GM10248 (cell line): ENCODE measurements at regions not wholly inside any gene's neighbourhood (a gene's known extent, or its start where the extent isn't known, plus 50 kb on each side); places are given as distances from the start of the nearest gene placed in this dataset.

ENCODE experiments used
- CTCF ChIA-PET: fragments of 300-600 bp; sonication (Branson Sonifier 250); formaldehyde crosslinking; extraction: SDS; loops from one replicate; lab custom pipeline; 2021; ENCODE audit warnings: antibody characterized with exemption; lab: Yijun Ruan, JAX
- POLR2A ChIA-PET: fragments of 350-650 bp; sonication (Branson Sonifier 250); formaldehyde crosslinking; extraction: SDS; loops from one replicate; lab custom pipeline; 2020; ENCODE audit warnings: antibody characterized with exemption; lab: Yijun Ruan, JAX
- DNase-seq: peaks from one replicate; pipeline ENCODE4 v3.0.0; 2012; ENCODE audit errors: extremely low spot score
- TF ChIP-seq, protein P1 (sequence below): IDR thresholded peaks from 2 replicates; pipeline ENCODE4 v1.5.1; 2012; ENCODE audit warnings: mild to moderate bottlenecking, low read depth; ENCODE audit errors: extremely low read depth, missing control alignments, control extremely low read depth

DNA sequence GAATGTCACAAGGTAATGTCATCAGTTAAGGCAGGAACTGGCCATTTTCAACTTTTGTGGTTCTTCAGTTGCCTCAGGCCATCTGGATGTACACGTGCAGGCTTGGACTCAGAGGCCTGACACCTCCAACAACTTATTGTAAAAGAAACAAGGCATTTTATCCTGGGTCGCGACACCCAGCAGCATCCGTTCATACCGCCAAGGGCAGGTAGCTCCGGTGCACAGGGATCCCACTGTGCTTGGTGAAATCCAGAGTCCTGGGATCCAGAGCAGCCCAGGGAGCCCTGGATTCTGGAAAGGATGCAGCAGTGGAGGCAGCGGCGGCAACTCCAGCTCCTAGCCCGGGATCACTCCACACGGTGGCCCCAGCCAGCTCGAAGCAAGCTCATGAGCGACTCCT, 380.9 kb upstream of the STXBP6 start:
- POLR2A ChIA-PET: no interaction called here
- no peak for DNase-seq
- TF ChIP-seq, protein P1, sequence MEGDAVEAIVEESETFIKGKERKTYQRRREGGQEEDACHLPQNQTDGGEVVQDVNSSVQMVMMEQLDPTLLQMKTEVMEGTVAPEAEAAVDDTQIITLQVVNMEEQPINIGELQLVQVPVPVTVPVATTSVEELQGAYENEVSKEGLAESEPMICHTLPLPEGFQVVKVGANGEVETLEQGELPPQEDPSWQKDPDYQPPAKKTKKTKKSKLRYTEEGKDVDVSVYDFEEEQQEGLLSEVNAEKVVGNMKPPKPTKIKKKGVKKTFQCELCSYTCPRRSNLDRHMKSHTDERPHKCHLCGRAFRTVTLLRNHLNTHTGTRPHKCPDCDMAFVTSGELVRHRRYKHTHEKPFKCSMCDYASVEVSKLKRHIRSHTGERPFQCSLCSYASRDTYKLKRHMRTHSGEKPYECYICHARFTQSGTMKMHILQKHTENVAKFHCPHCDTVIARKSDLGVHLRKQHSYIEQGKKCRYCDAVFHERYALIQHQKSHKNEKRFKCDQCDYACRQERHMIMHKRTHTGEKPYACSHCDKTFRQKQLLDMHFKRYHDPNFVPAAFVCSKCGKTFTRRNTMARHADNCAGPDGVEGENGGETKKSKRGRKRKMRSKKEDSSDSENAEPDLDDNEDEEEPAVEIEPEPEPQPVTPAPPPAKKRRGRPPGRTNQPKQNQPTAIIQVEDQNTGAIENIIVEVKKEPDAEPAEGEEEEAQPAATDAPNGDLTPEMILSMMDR: no peak
- CTCF ChIA-PET: no interaction called here

DNA sequence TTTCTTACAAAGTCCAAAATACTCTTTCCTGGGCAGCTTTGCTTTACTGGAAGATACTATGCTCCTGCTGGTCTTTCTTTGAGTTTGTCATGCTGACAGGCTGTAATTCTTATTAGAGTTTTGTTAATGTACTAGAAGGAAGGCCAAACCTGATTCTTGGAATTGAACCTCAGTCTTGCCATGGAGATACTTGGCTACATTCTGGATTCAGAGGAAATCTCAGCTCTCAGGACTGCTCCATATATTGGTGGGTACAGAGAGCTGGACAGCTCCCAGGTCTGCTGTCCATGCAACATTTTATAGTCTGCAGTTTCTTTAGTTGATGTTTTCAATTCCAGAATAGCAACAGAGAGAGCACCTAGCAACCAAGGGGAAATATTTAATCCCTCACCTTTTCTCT, 363.1 kb upstream of the STXBP6 start:
- ChIA-PET POLR2A (no interaction called here), CTCF (interaction anchor here (0.6 to 4.7 kb wide), 3 partner anchors 9 to 280 kb away, joined by 3 to 33 read pairs (median 10); no protein-coding TSS in a partner anchor)
- DNase-seq: no peak
- TF ChIP-seq, protein P1: no peak

DNA sequence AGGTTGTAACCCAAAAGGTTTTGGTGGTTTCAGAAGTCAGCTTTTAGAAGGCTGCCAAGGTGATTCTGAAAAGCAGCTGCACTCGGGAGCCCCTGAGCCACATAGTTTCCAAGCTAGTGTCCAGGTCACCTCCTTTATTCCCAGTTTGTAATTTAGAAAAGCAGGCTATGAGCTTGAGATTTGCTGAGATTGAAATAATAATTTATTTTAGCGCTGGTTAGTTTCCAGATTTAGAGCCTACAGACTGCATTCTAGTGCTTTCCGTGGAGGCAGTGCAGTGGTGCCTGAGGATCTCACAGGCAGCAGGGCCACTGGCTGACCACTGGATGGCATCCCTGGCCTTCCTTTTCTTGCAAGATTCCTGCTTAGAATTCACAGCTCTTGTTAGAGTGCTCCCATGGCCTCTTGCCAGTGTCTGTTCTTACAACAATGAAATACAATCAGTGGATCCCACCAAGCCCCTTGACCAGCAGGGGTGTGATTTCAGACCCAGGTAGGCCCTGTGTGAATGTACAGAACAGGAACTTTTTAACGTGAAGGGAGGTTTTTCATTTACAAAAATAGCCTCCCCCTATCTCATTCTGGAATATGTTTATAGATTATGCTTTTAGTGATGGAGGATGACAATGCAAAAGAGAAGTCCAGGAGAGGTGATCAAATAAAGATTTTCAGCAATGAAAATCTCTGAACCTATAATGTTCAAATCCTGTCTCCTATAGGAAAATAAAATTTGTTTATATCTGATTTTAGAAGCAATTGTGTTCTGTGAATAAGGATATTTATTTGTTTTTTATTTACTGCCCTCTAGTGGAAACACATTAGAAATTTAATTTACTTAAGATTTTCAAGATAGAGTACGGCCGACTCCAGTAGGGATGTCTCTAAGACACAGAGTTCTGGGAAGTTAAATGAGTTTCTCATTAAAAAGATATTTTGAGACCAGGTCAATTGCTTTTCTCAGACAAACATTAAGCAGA, 362.1 kb upstream of the STXBP6 start:
- POLR2A ChIA-PET: no interaction called here
- TF ChIP-seq, protein P1: peak; percentile 4
- DNase-seq: no peak
- CTCF ChIA-PET: interaction anchor here (0.6 to 4.7 kb wide), 3 partner anchors 10 to 279 kb away, joined by 3 to 33 read pairs (median 10); no protein-coding TSS in a partner anchor

DNA sequence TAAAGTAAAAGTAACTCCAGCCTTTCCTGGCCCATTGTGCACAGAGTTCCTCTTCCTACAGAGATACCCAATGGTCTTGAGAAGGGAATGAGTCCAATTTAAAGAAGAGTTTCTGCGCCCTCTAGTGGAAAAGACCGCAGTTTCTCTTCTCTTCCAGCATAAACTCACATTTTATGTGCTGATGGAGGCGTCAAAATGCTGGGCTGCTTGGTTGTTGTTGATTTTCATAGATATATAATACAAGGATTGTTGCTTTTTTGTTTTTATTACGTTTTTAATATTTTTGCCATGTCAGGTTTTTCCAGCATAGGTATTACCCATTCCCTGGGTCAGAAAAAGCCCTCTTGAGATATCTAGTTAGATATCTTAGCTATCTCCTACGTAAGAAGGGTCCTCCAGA, 356.9 kb upstream of the STXBP6 start:
- DNase-seq: no peak
- TF ChIP-seq, protein P1: peak; percentile 22
- POLR2A ChIA-PET: no interaction called here
- CTCF ChIA-PET: interaction anchor here (1.5 kb wide), 1 partner anchor 12 kb away, joined by 4 read pairs; no protein-coding TSS in a partner anchor

DNA sequence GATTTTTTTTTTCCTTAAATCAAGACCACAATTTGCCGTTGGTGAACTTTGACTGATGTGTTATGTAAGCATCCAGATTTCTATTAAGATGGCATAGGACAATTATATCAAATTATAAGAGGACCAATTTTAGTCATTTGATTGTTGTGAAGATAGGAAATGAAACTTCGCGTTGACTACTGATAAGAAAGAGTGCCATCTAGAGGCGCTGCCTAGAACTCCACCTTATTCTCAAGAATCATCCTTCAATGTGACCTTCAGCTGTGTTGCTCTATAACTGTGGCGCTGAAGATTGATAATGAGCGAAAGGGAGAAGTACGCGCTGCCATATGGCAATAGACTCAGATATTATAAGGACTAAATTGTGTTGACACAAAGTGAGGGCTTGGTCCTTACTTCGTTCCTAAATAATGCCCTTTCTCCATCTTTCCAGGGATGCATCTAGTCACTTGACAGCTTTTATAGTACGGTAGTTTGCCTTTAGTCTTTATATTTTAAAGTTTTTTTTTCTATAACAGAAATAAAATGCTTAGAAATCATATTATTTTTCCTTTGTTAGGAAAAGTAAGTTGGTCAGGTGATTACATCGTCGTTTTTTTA, 350.8 kb upstream of the STXBP6 start:
- DNase-seq: no peak

DNA sequence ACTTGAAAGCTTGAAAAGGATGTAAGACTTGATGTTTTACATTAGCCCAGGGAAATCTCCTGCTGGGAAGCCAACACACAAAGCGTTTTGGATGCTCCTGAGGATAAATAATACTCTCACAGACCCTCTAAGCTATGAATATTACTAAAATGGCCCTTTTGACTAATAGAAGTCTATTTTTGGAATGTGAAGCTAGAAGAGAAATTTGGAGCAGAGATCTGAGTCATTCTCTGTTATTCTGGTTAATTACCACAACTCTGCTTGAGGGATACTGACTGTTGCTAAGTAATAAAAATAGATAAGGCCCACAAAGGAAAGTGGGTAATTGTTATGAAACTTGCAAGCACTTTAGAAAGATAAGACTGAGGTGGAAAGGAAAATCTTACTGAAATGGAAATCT, 346.2 kb upstream of the STXBP6 start:
- no peak for DNase-seq
- CTCF ChIA-PET: no interaction called here
- TF ChIP-seq, protein P1: no peak
- POLR2A ChIA-PET: no interaction called here

More for the DNA sequence above, 350.8 kb upstream of the STXBP6 start:
- TF ChIP-seq, protein P1: peak; percentile 57
- ChIA-PET CTCF (interaction anchor here (0.5 to 5.8 kb wide), 6 partner anchors 11 to 595 kb away, joined by 3 to 33 read pairs (median 6); no protein-coding TSS in a partner anchor), POLR2A (no interaction called here)
